ENCODE measurements at regions not wholly inside any gene's neighbourhood (a gene's known extent, or its start where the extent isn't known, plus 50 kb on each side); places are given as distances from the start of the nearest gene placed in this dataset.

- no peak for DNase-seq
Measured at GRCh38 chr4:164441109-164441508, 312.8 kb upstream of the SMIM31 start.

- DNase-seq: no peak
Measured at GRCh38 chr4:164442180-164442579, 311.8 kb upstream of the SMIM31 start.

GRCh38 chr4:164446516-164446915 is 307.4 kb upstream of the SMIM31 start:
- no peak for DNase-seq

- no peak for DNase-seq
Measured at GRCh38 chr4:164461901-164462300, 292.0 kb upstream of the SMIM31 start.

GRCh38 chr4:164462471-164462870 is 291.5 kb upstream of the SMIM31 start:
- DNase-seq: no peak

DNA sequence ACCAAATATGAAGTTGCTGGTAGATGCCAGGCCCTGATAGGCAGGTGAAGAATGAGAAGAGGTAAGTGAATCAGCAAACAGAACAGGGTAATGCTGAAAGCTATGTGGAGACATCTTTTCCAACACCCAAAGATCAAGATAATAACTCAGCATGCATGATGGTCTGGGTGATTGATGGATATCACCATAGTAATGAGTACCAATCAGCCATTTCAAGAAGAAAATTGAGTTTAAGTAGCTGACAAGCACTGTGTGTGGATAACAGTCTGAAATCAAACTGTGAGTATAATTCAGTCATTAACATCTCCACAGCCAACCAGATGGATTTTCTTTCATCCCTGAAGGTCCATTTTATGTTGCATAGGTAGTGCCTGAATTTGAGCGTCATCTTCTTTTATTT is 289.6 kb upstream of the SMIM31 start:
- no peak for DNase-seq

GRCh38 chr4:164467493-164467892 is 286.4 kb upstream of the SMIM31 start:
- no peak for DNase-seq

GRCh38 chr4:164481306-164482091 is 272.4 kb upstream of the SMIM31 start:
- no peak for DNase-seq

DNA sequence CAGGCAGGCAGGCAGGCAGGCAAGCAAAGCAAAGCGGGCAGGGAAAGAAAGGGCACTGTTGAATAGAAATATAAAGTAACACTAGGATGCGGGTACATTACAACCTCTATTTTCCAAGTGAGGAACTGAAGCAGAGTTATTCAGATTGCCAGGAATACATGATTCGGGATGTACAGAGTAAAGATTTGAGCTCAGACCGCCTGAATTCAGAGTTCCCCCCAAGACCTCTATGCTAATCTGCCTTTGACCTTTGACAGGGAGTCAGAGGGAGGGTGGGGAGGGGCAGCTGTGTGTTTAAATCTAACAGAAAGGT is 271.9 kb upstream of the SMIM31 start:
- DNase-seq: no peak

- no peak for DNase-seq
Measured at GRCh38 chr4:164482758-164483157, 271.2 kb upstream of the SMIM31 start.

DNA sequence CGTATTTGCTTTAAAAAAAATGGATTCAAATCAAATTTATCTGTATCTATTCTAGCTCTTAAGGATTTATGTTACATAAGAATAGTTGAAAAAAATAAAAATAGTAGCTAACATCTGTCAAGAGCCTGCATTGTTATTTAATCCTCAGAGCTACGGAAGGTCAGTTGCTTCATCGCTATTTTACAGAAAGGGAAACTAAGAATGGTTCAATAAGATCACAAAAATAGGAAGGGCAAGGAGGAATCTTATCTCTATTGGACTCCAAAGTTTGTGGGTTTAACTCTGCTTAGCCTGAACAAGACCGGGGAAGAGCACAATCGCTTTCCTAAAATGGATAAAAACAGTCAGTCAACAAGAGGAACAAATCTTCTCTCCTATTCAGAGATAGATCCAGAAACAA is 270.2 kb upstream of the SMIM31 start:
- no peak for DNase-seq

GRCh38 chr4:164484551-164484950 is 269.4 kb upstream of the SMIM31 start:
- no peak for DNase-seq

DNA sequence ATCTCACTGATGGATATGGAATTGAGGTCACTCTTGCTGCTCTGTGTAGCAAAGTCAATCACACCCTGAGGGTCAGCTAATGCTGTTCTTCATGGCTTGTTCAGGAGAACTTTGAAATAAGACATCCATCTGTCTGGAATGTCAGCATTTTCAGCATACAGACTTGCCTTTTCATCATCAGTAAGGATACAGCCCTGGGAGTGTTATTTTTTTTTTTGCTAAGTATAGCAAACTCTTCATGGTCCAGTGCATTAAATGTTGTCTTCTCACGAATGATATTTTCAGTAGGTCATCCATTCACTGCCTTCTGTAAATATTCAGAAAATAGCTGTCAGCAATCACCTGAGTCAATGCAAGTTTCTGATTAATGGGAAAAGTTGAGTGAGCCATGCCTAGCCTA is 268.8 kb upstream of the SMIM31 start:
- no peak for DNase-seq

- no peak for DNase-seq
Measured at GRCh38 chr4:164488114-164488513, 265.8 kb upstream of the SMIM31 start.

- no peak for DNase-seq
Measured at GRCh38 chr4:164501074-164501473, 252.9 kb upstream of the SMIM31 start.

GRCh38 chr4:164503874-164504273 is 250.1 kb upstream of the SMIM31 start:
- no peak for DNase-seq

DNA sequence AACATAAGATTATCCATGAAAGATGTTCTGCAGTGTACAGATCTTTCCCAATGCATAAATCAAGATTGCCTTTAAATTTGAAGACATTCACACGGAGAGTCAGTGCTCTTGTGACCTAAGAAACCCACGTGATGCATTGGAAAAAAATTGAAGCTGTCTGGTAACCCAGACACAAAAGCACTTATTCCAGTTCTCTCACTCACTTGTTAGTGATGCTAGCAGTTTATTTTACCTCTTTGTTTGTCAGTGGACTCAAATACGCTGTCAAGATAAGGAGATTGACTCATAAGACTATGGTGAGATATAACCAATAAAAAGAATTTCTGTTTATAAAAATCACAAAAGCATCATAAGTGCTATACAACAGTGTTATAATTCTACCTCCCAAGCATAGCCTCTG is 245.8 kb upstream of the SMIM31 start:
- no peak for DNase-seq

DNA sequence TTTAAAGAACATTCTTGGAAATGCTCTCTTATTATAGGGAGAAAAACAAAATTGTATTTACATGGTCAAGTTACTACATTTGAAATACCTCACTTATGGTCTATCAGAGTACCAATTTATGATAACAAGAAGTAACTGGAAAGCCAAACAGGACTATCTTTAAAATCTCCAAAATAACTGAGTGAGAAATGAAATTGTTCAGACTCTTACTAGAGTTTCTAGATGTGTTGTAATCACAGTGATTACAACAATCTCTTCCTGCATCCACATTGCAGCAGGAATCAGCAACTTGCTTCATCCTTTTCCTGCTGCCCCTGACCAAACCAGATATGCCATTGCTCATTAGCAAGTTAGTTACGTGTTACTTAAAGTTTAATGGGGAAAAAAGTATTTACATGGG is 245.2 kb upstream of the SMIM31 start:
- no peak for DNase-seq

- DNase-seq: no peak
Measured at GRCh38 chr4:164509951-164510350, 244.0 kb upstream of the SMIM31 start.

DNA sequence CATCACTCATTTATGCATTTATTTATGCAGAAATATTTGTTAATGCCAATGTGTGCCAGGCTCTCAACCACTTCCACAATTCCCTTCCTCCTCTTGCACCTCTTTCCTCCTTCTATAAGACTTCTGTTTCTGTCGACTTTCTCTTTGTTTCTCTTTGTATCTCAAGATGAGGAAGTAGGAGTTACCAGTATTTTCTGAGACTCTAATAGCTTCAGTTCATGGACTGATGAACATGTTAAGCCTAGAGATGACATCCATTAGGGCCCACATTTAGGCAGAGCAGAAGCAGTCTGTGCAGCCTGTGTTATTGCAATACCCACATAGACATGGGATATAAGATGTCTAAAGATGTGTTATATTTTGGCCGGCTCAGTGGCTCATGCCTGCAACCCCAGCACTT is 241.8 kb upstream of the SMIM31 start:
- no peak for DNase-seq

- no peak for DNase-seq
Measured at GRCh38 chr4:164514765-164515164, 239.2 kb upstream of the SMIM31 start.

- DNase-seq: no peak
Measured at GRCh38 chr4:164524789-164525188, 229.1 kb upstream of the SMIM31 start.

DNA sequence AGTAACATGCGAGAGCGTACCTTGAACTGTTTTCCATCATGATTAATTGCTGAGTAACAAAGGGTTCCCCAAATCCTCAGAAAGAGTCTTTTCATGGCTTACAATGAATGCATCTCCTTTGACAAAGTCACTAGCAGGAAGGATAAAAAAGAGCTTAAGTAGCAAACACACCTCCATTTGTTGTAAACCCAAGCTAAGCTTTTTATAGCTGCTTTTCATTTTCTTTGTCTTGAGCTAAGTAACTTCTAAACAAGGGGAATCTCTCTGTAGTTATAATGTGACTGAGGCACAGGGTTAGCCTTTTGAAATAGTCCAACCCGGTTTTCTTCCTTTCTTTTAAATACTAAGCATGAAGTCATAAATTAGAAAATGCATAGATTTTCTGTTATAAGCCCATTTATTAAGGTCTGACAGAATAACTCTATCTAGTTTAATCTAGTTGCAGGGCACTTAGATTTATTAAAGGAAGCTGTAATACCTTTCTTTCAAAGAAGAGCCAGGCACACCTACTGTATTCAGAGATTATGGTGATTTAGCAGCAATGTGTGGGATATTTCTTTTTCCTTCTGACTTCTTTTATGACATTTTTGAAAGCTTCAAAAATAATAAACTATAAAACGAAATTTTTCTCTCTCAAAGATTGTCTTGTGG is 226.9 kb upstream of the SMIM31 start:
- DNase-seq: no peak

GRCh38 chr4:164529058-164529457 is 224.9 kb upstream of the SMIM31 start:
- DNase-seq: no peak

DNA sequence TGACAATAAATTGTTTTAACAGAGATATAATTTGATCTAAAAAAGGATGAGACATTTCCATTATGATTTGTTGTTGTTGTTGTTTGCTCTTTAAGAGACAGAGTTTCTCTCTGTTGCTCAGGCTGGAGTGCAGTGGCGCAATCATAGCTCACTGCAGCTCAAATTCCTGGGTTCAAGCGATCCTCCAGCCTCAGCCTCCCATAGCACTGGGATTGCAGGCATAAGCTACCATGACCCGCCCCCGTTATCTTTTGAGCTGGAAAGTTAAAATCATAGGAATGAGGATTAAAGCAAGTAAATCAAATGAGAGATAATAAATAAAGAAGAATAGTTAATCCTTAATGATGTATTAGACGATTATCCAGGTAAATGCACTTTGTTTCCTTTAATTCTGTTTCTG is 224.4 kb upstream of the SMIM31 start:
- no peak for DNase-seq

Data from activated CD4-positive, alpha-beta T cell treated with anti-CD3 and anti-CD28 coated beads, Interleukin-10, Interleukin-2, amounts not matched to agents 100 ng/mL and 50 ng/mL, durations not matched to agents 16 hours and 8 hours (primary cell).